ENCODE measurements at regions not wholly inside any gene's neighbourhood (a gene's known extent, or its start where the extent isn't known, plus 50 kb on each side); places are given as distances from the start of the nearest gene placed in this dataset.

GRCh38 chrX:4656419-4656818, 943.0 kb upstream of the PRKX start:
- H3K36me3 ChIP-seq: no peaks in the 10 kb centered on the region
- H3K27me3 ChIP-seq (replicated peaks; ENCODE audit: insufficient read depth): no peaks in the 10 kb centered on the region
- H3K9me3 ChIP-seq: no peaks in the 10 kb centered on the region
- no peaks in the 10 kb centered on the region for H3K4me1 ChIP-seq (replicated peaks)
- H3K4me3 ChIP-seq: no peak overlapping the region
- intact Hi-C loops (cut with DNase I): no loop called here
- no peak for TF ChIP-seq POLR2AphosphoS5 (IDR thresholded peaks at IDR 0.05)
- TF ChIP-seq CTCF (IDR thresholded peaks at IDR 0.05): no peak
- TF ChIP-seq POLR2A (IDR thresholded peaks at IDR 0.05): no peak
- H3K27ac ChIP-seq: no peak overlapping the region
- DNase-seq (ENCODE audit: low spot score): no peak
- 58% methylated on average over 6 of the region's 6 CpGs for WGBS

- Histone ChIP-seq H3K36me3 (no peaks in the 10 kb centered on the region), H3K27ac (no peak overlapping the region), H3K4me1 (replicated peaks) (no peaks in the 10 kb centered on the region), H3K9me3 (no peaks in the 10 kb centered on the region), H3K27me3 (replicated peaks; ENCODE audit: insufficient read depth) (no peaks in the 10 kb centered on the region), H3K4me3 (no peak overlapping the region)
- DNase-seq (ENCODE audit: low spot score): no peak
- TF ChIP-seq POLR2A (IDR thresholded peaks at IDR 0.05) (no peak), POLR2AphosphoS5 (IDR thresholded peaks at IDR 0.05) (no peak), CTCF (IDR thresholded peaks at IDR 0.05) (no peak)
- 55% methylated on average over 4 of the region's 4 CpGs for WGBS
- intact Hi-C loops (cut with DNase I): no loop called here
Observed at GRCh38 chrX:4655743-4656142, 942.3 kb upstream of the PRKX start.

- H3K27me3 ChIP-seq (replicated peaks; ENCODE audit: insufficient read depth): no peaks in the 10 kb centered on the region
- DNase-seq (ENCODE audit: low spot score): no peak
- intact Hi-C loops (cut with DNase I): no loop called here
- WGBS: 68% methylated on average over 2 of the region's 2 CpGs
- no peak overlapping the region for H3K4me3 ChIP-seq
- H3K36me3 ChIP-seq: no peaks in the 10 kb centered on the region
- no peak overlapping the region for H3K27ac ChIP-seq
- no peaks in the 10 kb centered on the region for H3K9me3 ChIP-seq
- TF ChIP-seq POLR2AphosphoS5 (IDR thresholded peaks at IDR 0.05): no peak
- no peaks in the 10 kb centered on the region for H3K4me1 ChIP-seq (replicated peaks)
Observed at GRCh38 chrX:4642114-4642513, 928.7 kb upstream of the PRKX start.

- Histone ChIP-seq H3K9me3 (no peaks in the 10 kb centered on the region), H3K36me3 (no peaks in the 10 kb centered on the region), H3K4me1 (replicated peaks) (no peaks in the 10 kb centered on the region), H3K27ac (no peak overlapping the region), H3K4me3 (no peak overlapping the region), H3K27me3 (replicated peaks; ENCODE audit: insufficient read depth) (no peaks in the 10 kb centered on the region)
- DNase-seq (ENCODE audit: low spot score): no peak
- 87% methylated on average over 4 of the region's 4 CpGs for WGBS
- intact Hi-C loops (cut with DNase I): no loop called here
- no peak for TF ChIP-seq CTCF (IDR thresholded peaks at IDR 0.05)
- no peak for TF ChIP-seq POLR2AphosphoS5 (IDR thresholded peaks at IDR 0.05)
- TF ChIP-seq POLR2A (IDR thresholded peaks at IDR 0.05): no peak
Observed at GRCh38 chrX:4638036-4638435, 924.6 kb upstream of the PRKX start.

GRCh38 chrX:4627414-4627813, 914.0 kb upstream of the PRKX start:
- WGBS: 17% methylated on average over 1 of the region's 1 CpG
- no peak for DNase-seq (ENCODE audit: low spot score)
- intact Hi-C loops (cut with DNase I): no loop called here
- no peaks in the 10 kb centered on the region for H3K36me3 ChIP-seq
- no peak overlapping the region for H3K27ac ChIP-seq
- no peaks in the 10 kb centered on the region for H3K4me1 ChIP-seq (replicated peaks)
- H3K4me3 ChIP-seq: no peak overlapping the region
- no peak for TF ChIP-seq CTCF (IDR thresholded peaks at IDR 0.05)
- no peak for TF ChIP-seq POLR2AphosphoS5 (IDR thresholded peaks at IDR 0.05)
- no peak for TF ChIP-seq POLR2A (IDR thresholded peaks at IDR 0.05)
- no peaks in the 10 kb centered on the region for H3K27me3 ChIP-seq (replicated peaks; ENCODE audit: insufficient read depth)
- H3K9me3 ChIP-seq: no peaks in the 10 kb centered on the region
